ENCODE measurements at regions not wholly inside any gene's neighbourhood (a gene's known extent, or its start where the extent isn't known, plus 50 kb on each side); places are given as distances from the start of the nearest gene placed in this dataset.

- TF ChIP-seq POLR2AphosphoS5 (IDR thresholded peaks at IDR 0.05; ENCODE audit: low read depth, low read length): no peak
- TF ChIP-seq POLR2A (IDR thresholded peaks at IDR 0.05; ENCODE audit: low read depth, low read length): no peak
Observed at GRCh38 chr5:116626272-116626723, 51.7 kb upstream of the SEMA6A start.

All from GM12892 (cell line).